Brain microvascular endothelial cell (primary cell): ENCODE measurements at regions not wholly inside any gene's neighbourhood (a gene's known extent, or its start where the extent isn't known, plus 50 kb on each side); places are given as distances from the start of the nearest gene placed in this dataset.

ENCODE experiments used
- DNase-seq: peaks from one replicate; pipeline ENCODE4 v3.0.0-alpha.2; 2020
- H3K27ac ChIP-seq: fragments of 250-450 bp; sonication (Bioruptor Pico); 2 replicates; pipeline ENCODE4 v1.5.1; 2020; ENCODE audit warnings: mild to moderate bottlenecking, moderate library complexity
- H3K27me3 ChIP-seq: fragments of 250-450 bp; sonication (Bioruptor Pico); replicated peaks from 2 replicates; pipeline ENCODE4 v1.5.1; 2020; ENCODE audit warnings: mild to moderate bottlenecking
- H3K36me3 ChIP-seq: fragments of 250-450 bp; sonication (Bioruptor Pico); replicated peaks from 2 replicates; pipeline ENCODE4 v1.5.1; 2020; ENCODE audit warnings: mild to moderate bottlenecking
- H3K4me3 ChIP-seq: 2 replicates; pipeline ENCODE4 v1.5.1; 2011; ENCODE audit warnings: low read depth, mild to moderate bottlenecking, control low read depth, low read length, moderate library complexity
- CTCF ChIP-seq: IDR thresholded peaks from 2 replicates; pipeline ENCODE4 v1.5.1; 2011; ENCODE audit warnings: low read depth, mild to moderate bottlenecking, moderate library complexity, low read length, control low read depth, inconsistent platforms; ENCODE audit errors: missing control alignments
- in situ Hi-C: cut with HindIII; loops from 2 replicates; pipeline ENCODE4 v1.10.0; 2017; ENCODE audit warnings: low sequenced_read_pairs, low pct_ligation_motif_present

- no peak for TF ChIP-seq CTCF
- Histone ChIP-seq H3K4me3 (no peak overlapping the region), H3K27me3 (no peaks in the 10 kb centered on the region), H3K36me3 (no peaks in the 10 kb centered on the region), H3K27ac (peak overlapping the region; percentile 40)
- DNase-seq: no peak
- in situ Hi-C loops: no loop called here
These were observed 322.9 kb downstream of the DAD1 start for GRCh38 chr14:22266142-22266442.

- TF ChIP-seq CTCF: peak; percentile 58
- Histone ChIP-seq H3K36me3 (no peaks in the 10 kb centered on the region), H3K4me3 (no peak overlapping the region), H3K27me3 (no peaks in the 10 kb centered on the region), H3K27ac (peak overlapping the region; percentile 40)
- peak; percentile 35 for DNase-seq
- in situ Hi-C loops: no loop called here
These were observed 323.5 kb downstream of the DAD1 start for GRCh38 chr14:22265319-22266141.

- Histone ChIP-seq H3K4me3 (no peak overlapping the region), H3K27ac (no peak overlapping the region), H3K27me3 (no peaks in the 10 kb centered on the region), H3K36me3 (no peaks in the 10 kb centered on the region)
- no peak for DNase-seq
- no peak for TF ChIP-seq CTCF
- in situ Hi-C loops: no loop called here
These were observed 324.3 kb downstream of the DAD1 start for GRCh38 chr14:22264759-22265158.

GRCh38 chr14:22263961-22264360 lies 325.1 kb downstream of the DAD1 start:
- in situ Hi-C loops: no loop called here
- TF ChIP-seq CTCF: no peak
- no peaks in the 10 kb centered on the region for H3K27me3 ChIP-seq

GRCh38 chr14:22262881-22263280 lies 326.1 kb downstream of the DAD1 start:
- H3K4me3 ChIP-seq: no peak overlapping the region
- in situ Hi-C loops: no loop called here
- no peak for DNase-seq
- TF ChIP-seq CTCF: no peak
- H3K36me3 ChIP-seq: no peaks in the 10 kb centered on the region
- H3K27ac ChIP-seq: no peak overlapping the region
- H3K27me3 ChIP-seq: no peaks in the 10 kb centered on the region

More at GRCh38 chr14:22263961-22264360, 325.1 kb downstream of the DAD1 start:
- no peak overlapping the region for H3K27ac ChIP-seq
- no peak for DNase-seq
- no peaks in the 10 kb centered on the region for H3K36me3 ChIP-seq
- H3K4me3 ChIP-seq: no peak overlapping the region
